ENCODE measurements at regions not wholly inside any gene's neighbourhood (a gene's known extent, or its start where the extent isn't known, plus 50 kb on each side); places are given as distances from the start of the nearest gene placed in this dataset.

DNA sequence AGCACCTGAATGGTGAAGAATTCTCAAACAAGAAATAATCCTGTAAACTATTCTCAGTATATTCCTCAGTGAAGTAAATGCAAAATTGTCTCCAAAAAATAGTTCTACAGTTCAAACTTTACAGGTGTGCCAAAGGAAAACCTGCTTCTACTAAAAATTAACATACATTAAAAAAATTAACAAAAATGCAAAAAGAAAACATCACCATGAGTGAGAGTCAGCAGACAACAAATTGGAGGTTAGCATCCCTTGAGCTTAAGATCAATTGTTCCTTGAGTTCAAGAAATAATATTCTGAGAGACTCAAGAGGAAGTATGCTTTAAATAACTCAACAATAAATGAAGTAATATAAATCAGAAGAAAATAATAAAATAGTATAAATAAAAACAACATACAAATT lies 278.4 kb upstream of the MME start:
- ATAC-seq (ENCODE audit: insufficient read depth, low read depth), result no peak
- Histone ChIP-seq H4K20me1 (ENCODE audit: insufficient read depth, low read length) (no peaks in the 10 kb centered on the region), H3K79me2 (ENCODE audit: insufficient read depth, low read length) (no peaks in the 10 kb centered on the region), H3K4me1 (ENCODE audit: insufficient read depth, low read length) (no peaks in the 10 kb centered on the region; the same call in 1 of the 2 replicates), H3K4me3 (ENCODE audit: low read depth in 1 of 2, low read length in 2 of 2) (no peak overlapping the region), H3K9ac (ENCODE audit: low read depth, low read length) (no peak overlapping the region), H3K36me3 (ENCODE audit: insufficient read depth, low read length) (no peaks in the 10 kb centered on the region), H3K4me2 (ENCODE audit: insufficient read depth, low read length) (no peak overlapping the region), H3K9me3 (ENCODE audit: insufficient read depth, low read length, severe bottlenecking) (peaks cover 3% of the 10 kb centered on the region), H2AFZ (ENCODE audit: low read depth, low read length) (no peak overlapping the region), H3K27ac (ENCODE audit: low read length) (no peak overlapping the region), H3K27me3 (ENCODE audit: insufficient read depth, low read length, poor library complexity) (no peaks in the 10 kb centered on the region)
- DNase-seq, result no peak
- TF ChIP-seq, protein P1, sequence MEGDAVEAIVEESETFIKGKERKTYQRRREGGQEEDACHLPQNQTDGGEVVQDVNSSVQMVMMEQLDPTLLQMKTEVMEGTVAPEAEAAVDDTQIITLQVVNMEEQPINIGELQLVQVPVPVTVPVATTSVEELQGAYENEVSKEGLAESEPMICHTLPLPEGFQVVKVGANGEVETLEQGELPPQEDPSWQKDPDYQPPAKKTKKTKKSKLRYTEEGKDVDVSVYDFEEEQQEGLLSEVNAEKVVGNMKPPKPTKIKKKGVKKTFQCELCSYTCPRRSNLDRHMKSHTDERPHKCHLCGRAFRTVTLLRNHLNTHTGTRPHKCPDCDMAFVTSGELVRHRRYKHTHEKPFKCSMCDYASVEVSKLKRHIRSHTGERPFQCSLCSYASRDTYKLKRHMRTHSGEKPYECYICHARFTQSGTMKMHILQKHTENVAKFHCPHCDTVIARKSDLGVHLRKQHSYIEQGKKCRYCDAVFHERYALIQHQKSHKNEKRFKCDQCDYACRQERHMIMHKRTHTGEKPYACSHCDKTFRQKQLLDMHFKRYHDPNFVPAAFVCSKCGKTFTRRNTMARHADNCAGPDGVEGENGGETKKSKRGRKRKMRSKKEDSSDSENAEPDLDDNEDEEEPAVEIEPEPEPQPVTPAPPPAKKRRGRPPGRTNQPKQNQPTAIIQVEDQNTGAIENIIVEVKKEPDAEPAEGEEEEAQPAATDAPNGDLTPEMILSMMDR (IDR thresholded peaks at IDR 0.05; ENCODE audit: borderline replicate concordance, extremely low read depth, low read length, poor library complexity, severe bottlenecking), result no peak
- no peak for TF ChIP-seq EZH2 (IDR thresholded peaks at IDR 0.05; ENCODE audit: borderline replicate concordance, low read depth, low read length, severe bottlenecking)

- DNase-seq, result no peak
- H3K4me1 ChIP-seq (ENCODE audit: insufficient read depth, low read length), result no peaks in the 10 kb centered on the region; the same call in 1 of the 2 replicates
- ATAC-seq (ENCODE audit: insufficient read depth, low read depth), result no peak
- TF ChIP-seq, protein P1 (IDR thresholded peaks at IDR 0.05; ENCODE audit: borderline replicate concordance, extremely low read depth, low read length, poor library complexity, severe bottlenecking), result no peak
- TF ChIP-seq EZH2 (IDR thresholded peaks at IDR 0.05; ENCODE audit: borderline replicate concordance, low read depth, low read length, severe bottlenecking), result no peak
- H3K9ac ChIP-seq (ENCODE audit: low read depth, low read length), result no peak overlapping the region
- peaks cover 3% of the 10 kb centered on the region for H3K9me3 ChIP-seq (ENCODE audit: insufficient read depth, low read length, severe bottlenecking)
- no peak overlapping the region for H3K4me3 ChIP-seq (ENCODE audit: low read depth in 1 of 2, low read length in 2 of 2)
- H3K27me3 ChIP-seq (ENCODE audit: insufficient read depth, low read length, poor library complexity), result no peaks in the 10 kb centered on the region
- no peaks in the 10 kb centered on the region for H4K20me1 ChIP-seq (ENCODE audit: insufficient read depth, low read length)
- no peaks in the 10 kb centered on the region for H3K36me3 ChIP-seq (ENCODE audit: insufficient read depth, low read length)
- H3K27ac ChIP-seq (ENCODE audit: low read length), result no peak overlapping the region
- H3K79me2 ChIP-seq (ENCODE audit: insufficient read depth, low read length), result no peaks in the 10 kb centered on the region
- H2AFZ ChIP-seq (ENCODE audit: low read depth, low read length), result no peak overlapping the region
- H3K4me2 ChIP-seq (ENCODE audit: insufficient read depth, low read length), result no peak overlapping the region
Observed at GRCh38 chr3:154799800-154800199, 280.3 kb upstream of the MME start.

- Histone ChIP-seq H3K9me3 (ENCODE audit: insufficient read depth, low read length, severe bottlenecking) (no peaks in the 10 kb centered on the region), H4K20me1 (ENCODE audit: insufficient read depth, low read length) (no peaks in the 10 kb centered on the region), H2AFZ (ENCODE audit: low read depth, low read length) (no peak overlapping the region), H3K27me3 (ENCODE audit: insufficient read depth, low read length, poor library complexity) (no peaks in the 10 kb centered on the region), H3K9ac (ENCODE audit: low read depth, low read length) (no peak overlapping the region), H3K4me2 (ENCODE audit: insufficient read depth, low read length) (no peak overlapping the region), H3K4me3 (ENCODE audit: low read depth in 1 of 2, low read length in 2 of 2) (no peak overlapping the region), H3K4me1 (ENCODE audit: insufficient read depth, low read length) (no peaks in the 10 kb centered on the region; the same call in 1 of the 2 replicates), H3K27ac (ENCODE audit: low read length) (no peak overlapping the region), H3K79me2 (ENCODE audit: insufficient read depth, low read length) (no peaks in the 10 kb centered on the region), H3K36me3 (ENCODE audit: insufficient read depth, low read length) (no peaks in the 10 kb centered on the region)
- DNase-seq, result no peak
- TF ChIP-seq, protein P1 (IDR thresholded peaks at IDR 0.05; ENCODE audit: borderline replicate concordance, extremely low read depth, low read length, poor library complexity, severe bottlenecking), result no peak
- TF ChIP-seq EZH2 (IDR thresholded peaks at IDR 0.05; ENCODE audit: borderline replicate concordance, low read depth, low read length, severe bottlenecking), result no peak
- no peak for ATAC-seq (ENCODE audit: insufficient read depth, low read depth)
Observed at GRCh38 chr3:154795582-154795981, 284.5 kb upstream of the MME start.
